ENCODE measurements at regions not wholly inside any gene's neighbourhood (a gene's known extent, or its start where the extent isn't known, plus 50 kb on each side); places are given as distances from the start of the nearest gene placed in this dataset.
A peak's percentile ranks its signal among the peaks of the same experiment; 100 is the strongest.
"Not testable (repeated sequence)": the region's sequence is repeated elsewhere in the genome, so short reads cannot be mapped to it uniquely, and the experiment has no call there.

DNA sequence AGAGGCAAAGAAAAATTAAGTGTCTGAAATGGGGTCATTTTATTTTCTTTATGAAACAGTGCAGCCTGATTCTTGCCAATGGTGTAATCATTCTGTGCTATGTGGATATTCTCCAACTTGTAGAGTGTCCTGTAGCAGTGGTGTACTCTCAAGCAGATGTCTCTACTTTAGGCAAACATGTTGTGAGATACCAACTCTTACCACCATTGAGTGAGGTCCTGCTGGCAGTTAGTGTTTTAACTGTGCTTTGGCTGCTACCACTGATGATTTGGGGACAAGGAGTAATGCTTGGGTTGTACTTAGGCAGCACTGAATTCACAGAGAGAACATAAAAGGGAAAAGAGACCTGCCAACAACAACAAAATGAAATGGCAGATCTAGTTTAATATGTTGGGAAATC, 122.5 kb downstream of the APIP start:
- DNase-seq = no peak

DNA sequence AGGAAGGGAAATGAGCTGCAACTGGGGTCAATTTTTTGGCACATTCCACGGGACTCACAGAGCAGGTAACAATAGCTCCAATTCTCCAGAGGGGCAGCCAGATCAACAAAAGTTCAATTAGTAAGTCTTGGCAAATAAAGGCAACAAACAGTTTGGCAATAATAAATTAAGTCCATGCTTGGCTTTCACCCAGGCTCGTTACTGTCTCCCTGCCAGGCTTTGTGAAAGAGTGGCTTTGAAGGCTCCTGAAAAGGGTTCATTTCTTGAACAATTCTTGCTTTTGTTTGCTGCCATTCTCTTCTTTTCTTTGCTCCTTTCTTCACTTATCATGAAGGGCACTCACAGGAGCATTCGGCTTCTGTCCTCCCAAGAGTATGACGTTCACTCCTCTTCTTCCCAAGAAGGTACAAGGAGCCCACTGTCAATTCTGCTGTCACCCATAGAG, 123.3 kb downstream of the APIP start:
- no peak for DNase-seq

DNA sequence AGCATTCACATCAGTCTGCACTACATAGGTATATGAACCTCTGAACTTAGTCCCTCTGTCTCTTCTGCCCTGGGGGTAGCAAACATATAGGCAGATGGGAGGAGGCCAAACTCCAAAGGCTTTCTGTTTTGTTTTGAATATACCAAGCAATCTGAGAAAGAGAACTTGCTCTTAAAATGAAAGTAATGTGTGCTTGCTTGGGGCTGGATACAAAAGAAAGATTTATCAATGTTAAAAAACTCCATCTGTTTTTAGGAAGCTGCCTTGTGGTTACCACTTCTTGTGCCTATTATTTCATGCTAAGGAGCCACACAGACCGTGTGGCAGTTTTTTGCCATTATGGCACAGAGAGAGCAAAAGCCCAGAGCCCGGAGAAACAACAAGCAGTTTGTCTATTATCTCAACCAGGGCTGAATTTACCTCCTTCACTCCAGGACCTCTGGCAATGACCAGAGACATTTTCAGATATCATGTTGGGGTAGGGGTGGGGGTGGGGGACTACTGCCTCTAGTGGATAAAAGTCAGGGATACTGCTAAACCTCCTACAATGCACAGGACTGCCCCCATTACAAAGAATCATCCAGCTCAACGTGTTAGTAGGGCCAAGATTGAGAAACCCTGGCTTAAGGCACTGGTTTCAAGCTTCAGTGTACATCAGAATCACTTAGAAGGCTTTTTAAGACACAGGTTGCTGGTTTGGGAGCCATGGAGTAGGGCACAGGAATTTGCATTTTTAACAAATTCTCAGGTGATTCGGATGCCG, 124.2 kb downstream of the APIP start:
- DNase-seq = no peak

DNA sequence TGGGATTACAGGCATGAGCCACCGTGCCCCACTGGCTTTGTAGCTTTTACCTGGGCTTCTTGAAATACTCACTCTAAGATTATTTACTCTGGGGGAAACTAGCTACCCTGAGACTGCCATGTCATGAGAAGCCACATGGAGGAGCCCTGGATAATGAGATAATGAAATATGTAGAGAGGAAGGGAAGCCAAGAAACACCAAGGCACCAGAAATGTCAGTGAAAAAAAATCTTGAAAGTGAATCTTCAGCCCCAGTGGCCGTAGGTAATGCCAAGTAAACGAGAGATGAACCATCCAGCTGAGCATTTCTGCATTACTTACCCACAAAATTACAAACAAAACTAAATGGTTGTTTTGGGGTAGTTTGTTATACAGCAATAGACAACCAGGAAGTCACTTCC, 125.6 kb downstream of the APIP start:
- no peak for DNase-seq

DNA sequence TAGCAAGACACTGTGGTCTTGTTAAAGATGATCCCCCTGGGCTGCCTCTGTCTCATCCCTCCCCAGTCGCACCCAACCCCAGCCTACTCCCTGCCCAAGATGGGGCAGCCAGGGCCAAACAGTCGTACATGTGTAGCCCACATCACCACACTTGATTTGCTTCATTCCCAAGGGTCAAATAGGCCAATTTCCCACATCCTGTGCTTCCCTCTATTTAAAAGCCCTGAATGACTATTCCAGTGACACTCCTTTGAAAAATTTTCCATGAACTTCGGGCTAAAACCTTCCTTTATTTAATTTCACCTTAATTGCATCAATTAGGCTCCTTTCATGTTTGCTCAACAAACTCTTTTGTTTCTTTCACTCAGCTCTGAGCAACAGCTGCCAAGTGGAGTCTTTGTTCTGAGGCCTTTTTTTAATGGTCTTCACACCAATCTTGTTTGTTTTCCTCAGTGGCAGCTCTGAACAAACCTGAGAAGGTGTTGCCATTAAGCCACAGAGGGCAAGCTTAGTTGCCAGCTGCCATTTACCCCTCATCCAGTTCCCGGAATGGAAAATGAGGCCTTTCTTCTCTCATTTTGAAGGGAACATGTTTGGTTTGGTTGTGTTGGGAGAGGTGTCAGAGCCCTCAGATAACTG, 126.9 kb downstream of the APIP start:
- no peak for DNase-seq

- no peak for DNase-seq
These were observed 127.5 kb downstream of the APIP start for GRCh38 chr11:34788642-34789041.

GRCh38 chr11:34787895-34788294, 128.3 kb downstream of the APIP start:
- DNase-seq = no peak

GRCh38 chr11:34787348-34787747, 128.8 kb downstream of the APIP start:
- DNase-seq = no peak

DNA sequence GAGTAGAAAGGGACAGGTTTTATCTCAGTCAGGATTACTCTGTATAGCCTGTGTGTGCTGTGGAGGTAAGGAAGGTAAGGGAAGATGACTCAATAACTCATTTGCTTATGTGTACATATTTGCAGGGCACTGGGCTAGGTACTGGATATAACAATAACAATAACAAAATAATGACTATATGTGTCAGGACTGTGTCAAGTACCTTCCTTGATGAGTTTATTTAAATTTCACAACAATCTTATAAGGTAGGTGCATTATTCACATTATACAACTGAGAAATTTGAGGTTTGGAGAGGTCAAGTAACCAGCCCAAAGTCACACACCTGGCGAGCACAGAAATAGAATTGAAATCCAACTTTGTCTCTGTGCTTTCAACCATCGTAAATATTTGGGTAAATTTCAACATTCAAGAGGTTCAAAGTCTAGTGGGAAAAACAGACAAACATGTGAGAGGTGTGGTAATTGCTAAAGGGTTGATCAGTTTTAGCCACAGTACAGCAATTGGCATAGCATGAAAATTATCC, 131.8 kb downstream of the APIP start:
- no peak for DNase-seq

GRCh38 chr11:34783816-34784317, 132.3 kb downstream of the APIP start:
- no peak for DNase-seq

- DNase-seq = not testable (repeated sequence)
These were observed 134.4 kb downstream of the APIP start for GRCh38 chr11:34781826-34782225.

DNA sequence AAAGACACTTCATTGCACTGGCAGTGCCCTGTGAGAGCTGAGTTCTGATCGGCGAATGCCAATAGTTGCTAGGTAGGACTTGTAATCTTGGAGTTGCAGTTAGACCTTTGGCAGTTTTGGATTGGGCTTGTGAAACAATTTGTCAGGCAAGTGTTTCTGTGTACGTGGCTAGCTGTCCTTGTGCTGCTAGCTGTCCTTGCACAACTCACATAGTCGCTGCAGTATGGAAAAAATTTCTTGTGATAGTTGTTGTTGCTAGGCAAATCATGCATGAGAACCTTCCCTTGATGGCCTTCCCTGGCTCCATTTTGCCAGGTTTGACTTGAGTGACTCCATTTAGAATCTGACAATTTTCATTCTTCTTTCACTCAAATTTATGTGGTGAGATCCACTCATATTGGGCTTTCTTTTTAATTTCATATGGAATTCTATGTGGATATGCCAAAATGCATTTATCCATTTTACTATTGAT, 140.7 kb downstream of the APIP start:
- DNase-seq = no peak

DNA sequence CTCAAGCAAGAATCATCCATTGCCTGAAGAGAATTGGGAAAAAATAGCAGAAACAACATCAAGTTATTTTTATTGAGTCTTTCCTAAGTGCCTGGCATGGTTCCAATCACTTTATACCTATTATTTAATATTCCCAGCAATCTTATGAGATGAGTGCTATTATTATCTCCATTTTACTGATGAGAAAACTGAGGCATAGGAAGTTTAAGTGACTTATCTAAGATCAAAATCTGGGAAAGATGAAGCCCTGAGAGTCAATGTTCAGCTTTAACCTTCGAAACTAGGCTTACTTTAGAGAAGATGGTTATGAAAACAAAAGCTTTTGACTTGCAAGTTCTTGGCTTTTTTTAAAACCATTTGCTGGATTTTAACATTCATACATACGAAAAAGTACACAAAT, 141.6 kb downstream of the APIP start:
- no peak for DNase-seq

GRCh38 chr11:34773826-34774225, 142.4 kb downstream of the APIP start:
- DNase-seq = no peak

GRCh38 chr11:34773211-34773610, 143.0 kb downstream of the APIP start:
- DNase-seq = no peak

GRCh38 chr11:34770111-34770510, 146.1 kb downstream of the APIP start:
- DNase-seq = no peak

DNA sequence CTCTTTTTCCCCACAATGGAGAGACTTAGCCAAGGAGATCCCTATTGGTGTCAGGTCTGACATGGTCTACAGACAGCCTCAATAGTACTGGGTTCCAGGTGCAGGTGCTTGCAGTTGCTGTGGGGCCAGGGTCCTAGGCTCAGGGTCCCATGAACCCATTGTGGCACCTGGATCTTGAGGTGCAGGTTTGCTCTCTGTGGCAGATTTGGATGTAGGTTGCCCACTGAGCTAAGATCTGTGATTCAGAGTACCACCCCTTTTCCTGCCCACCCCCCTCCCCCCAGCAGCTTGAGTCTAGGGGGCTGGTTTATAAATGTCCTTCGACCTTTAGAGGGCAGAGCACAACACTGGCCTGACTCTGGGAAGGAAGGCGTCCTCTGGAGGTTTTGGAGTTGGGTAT, 147.0 kb downstream of the APIP start:
- DNase-seq = no peak

GRCh38 chr11:34762625-34763024, 141.7 kb downstream of the EHF start:
- not testable (repeated sequence) for DNase-seq

GRCh38 chr11:34758262-34758661, 137.4 kb downstream of the EHF start:
- no peak for DNase-seq

GRCh38 chr11:34757026-34757451, 136.1 kb downstream of the EHF start:
- no peak for DNase-seq

DNA sequence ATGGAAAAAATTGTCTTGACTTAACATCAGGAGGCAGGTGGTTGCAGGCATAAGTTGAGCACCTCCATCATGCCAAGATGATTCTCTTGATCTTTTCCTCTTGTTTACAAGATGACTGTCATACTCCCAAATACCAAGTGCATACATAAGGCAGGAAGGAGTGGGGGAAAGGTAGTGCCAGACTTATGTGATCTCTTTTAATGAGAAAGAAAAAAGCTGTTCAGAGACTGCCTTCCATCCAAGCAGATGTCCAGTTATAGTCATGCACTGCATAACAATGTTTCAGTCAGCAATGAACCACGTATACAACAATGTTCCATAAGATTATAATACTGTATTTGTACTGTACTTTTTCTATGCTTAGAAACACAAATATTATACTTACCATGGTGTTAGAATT, 135.7 kb downstream of the EHF start:
- DNase-seq = no peak

GRCh38 chr11:34755671-34756070, 134.8 kb downstream of the EHF start:
- peak; percentile 40 for DNase-seq

GRCh38 chr11:34754171-34754823, 133.4 kb downstream of the EHF start:
- no peak for DNase-seq
